ENCODE measurements at regions not wholly inside any gene's neighbourhood (a gene's known extent, or its start where the extent isn't known, plus 50 kb on each side); places are given as distances from the start of the nearest gene placed in this dataset.

- H3K36me3 ChIP-seq (ENCODE audit: control insufficient read depth in 2 of 2, insufficient read depth in 2 of 2, low read length in 1 of 2): no peaks in the 10 kb centered on the region
- no peaks in the 10 kb centered on the region for H3K79me2 ChIP-seq (ENCODE audit: control insufficient read depth, insufficient read depth, low read length)
- ATAC-seq (no peak), DNase-seq (ENCODE audit: low read depth, low spot score) (no peak), FAIRE-seq (no peak)
- H3K4me3 ChIP-seq: no peak overlapping the region
- H3K9me3 ChIP-seq (replicated peaks; ENCODE audit: control insufficient read depth, insufficient read depth, low read length): no peaks in the 10 kb centered on the region; the same call in 2 of the 3 replicates
- H3K4me2 ChIP-seq (ENCODE audit: control insufficient read depth, insufficient read depth): no peak overlapping the region
- RAD21 ChIA-PET (ENCODE audit: unreplicated experiment): no interaction called here
- H4K20me1 ChIP-seq (ENCODE audit: control insufficient read depth, insufficient read depth): no peaks in the 10 kb centered on the region
- CTCF ChIA-PET: no interaction called here
- SMC1A ChIA-PET (ENCODE audit: uncharacterized antibody, unreplicated experiment): interaction anchor here (1.4 kb wide), 1 partner anchor 57 kb away, joined by 3 read pairs; no protein-coding TSS in a partner anchor
- no peak overlapping the region for H2AFZ ChIP-seq (ENCODE audit: control insufficient read depth, low read depth, low read length)
- in situ Hi-C loops (cut with MboI): no loop called here
- H3K4me1 ChIP-seq (ENCODE audit: control insufficient read depth, insufficient read depth, low read length): no peaks in the 10 kb centered on the region
- POLR2A ChIA-PET: no interaction called here
- no peak for TF ChIP-seq BCLAF1 (IDR thresholded peaks at IDR 0.05)
- TF ChIP-seq, protein P1, sequence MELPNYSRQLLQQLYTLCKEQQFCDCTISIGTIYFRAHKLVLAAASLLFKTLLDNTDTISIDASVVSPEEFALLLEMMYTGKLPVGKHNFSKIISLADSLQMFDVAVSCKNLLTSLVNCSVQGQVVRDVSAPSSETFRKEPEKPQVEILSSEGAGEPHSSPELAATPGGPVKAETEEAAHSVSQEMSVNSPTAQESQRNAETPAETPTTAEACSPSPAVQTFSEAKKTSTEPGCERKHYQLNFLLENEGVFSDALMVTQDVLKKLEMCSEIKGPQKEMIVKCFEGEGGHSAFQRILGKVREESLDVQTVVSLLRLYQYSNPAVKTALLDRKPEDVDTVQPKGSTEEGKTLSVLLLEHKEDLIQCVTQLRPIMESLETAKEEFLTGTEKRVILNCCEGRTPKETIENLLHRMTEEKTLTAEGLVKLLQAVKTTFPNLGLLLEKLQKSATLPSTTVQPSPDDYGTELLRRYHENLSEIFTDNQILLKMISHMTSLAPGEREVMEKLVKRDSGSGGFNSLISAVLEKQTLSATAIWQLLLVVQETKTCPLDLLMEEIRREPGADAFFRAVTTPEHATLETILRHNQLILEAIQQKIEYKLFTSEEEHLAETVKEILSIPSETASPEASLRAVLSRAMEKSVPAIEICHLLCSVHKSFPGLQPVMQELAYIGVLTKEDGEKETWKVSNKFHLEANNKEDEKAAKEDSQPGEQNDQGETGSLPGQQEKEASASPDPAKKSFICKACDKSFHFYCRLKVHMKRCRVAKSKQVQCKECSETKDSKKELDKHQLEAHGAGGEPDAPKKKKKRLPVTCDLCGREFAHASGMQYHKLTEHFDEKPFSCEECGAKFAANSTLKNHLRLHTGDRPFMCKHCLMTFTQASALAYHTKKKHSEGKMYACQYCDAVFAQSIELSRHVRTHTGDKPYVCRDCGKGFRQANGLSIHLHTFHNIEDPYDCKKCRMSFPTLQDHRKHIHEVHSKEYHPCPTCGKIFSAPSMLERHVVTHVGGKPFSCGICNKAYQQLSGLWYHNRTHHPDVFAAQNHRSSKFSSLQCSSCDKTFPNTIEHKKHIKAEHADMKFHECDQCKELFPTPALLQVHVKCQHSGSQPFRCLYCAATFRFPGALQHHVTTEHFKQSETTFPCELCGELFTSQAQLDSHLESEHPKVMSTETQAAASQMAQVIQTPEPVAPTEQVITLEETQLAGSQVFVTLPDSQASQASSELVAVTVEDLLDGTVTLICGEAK (IDR thresholded peaks at IDR 0.05; ENCODE audit: borderline replicate concordance): no peak
- no peak for TF ChIP-seq LARP7 (IDR thresholded peaks at IDR 0.05)
- TF ChIP-seq ZSCAN29 (IDR thresholded peaks at IDR 0.05): no peak
- no peak for TF ChIP-seq TARDBP (IDR thresholded peaks at IDR 0.05; ENCODE audit: borderline replicate concordance)
- no peak for TF ChIP-seq RELA (IDR thresholded peaks at IDR 0.05; ENCODE audit: borderline replicate concordance, partially characterized antibody)
- TF ChIP-seq SIX5 (IDR thresholded peaks at IDR 0.05; ENCODE audit: low read depth, low read length, severe bottlenecking): no peak
- TF ChIP-seq SUPT20H (IDR thresholded peaks at IDR 0.05; ENCODE audit: borderline replicate concordance, control insufficient read depth, low read depth, low read length): no peak
- TF ChIP-seq KAT2A (conservative IDR thresholded peaks at IDR 0.05; ENCODE audit: control insufficient read depth, low read depth, low read length): no peak
- TF ChIP-seq, protein P2, sequence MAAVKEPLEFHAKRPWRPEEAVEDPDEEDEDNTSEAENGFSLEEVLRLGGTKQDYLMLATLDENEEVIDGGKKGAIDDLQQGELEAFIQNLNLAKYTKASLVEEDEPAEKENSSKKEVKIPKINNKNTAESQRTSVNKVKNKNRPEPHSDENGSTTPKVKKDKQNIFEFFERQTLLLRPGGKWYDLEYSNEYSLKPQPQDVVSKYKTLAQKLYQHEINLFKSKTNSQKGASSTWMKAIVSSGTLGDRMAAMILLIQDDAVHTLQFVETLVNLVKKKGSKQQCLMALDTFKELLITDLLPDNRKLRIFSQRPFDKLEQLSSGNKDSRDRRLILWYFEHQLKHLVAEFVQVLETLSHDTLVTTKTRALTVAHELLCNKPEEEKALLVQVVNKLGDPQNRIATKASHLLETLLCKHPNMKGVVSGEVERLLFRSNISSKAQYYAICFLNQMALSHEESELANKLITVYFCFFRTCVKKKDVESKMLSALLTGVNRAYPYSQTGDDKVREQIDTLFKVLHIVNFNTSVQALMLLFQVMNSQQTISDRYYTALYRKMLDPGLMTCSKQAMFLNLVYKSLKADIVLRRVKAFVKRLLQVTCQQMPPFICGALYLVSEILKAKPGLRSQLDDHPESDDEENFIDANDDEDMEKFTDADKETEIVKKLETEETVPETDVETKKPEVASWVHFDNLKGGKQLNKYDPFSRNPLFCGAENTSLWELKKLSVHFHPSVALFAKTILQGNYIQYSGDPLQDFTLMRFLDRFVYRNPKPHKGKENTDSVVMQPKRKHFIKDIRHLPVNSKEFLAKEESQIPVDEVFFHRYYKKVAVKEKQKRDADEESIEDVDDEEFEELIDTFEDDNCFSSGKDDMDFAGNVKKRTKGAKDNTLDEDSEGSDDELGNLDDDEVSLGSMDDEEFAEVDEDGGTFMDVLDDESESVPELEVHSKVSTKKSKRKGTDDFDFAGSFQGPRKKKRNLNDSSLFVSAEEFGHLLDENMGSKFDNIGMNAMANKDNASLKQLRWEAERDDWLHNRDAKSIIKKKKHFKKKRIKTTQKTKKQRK (IDR thresholded peaks at IDR 0.05; ENCODE audit: low read depth, low read length): no peak
- intact Hi-C loops (cut with micrococcal nuclease; ENCODE audit: unreplicated experiment): no loop called here
- H3K9ac ChIP-seq (ENCODE audit: control insufficient read depth, insufficient read depth, low read length): no peak overlapping the region
- no peak overlapping the region for H3K27ac ChIP-seq (ENCODE audit: control insufficient read depth, insufficient read depth)
- no TSS peak for BruUV-seq (replicated peaks)
- WGBS (ENCODE audit: insufficient coverage, insufficient replicate concordance, low lambda C conversion rate, missing lambda C conversion rate): 51% methylated on average over 3 of the region's 3 CpGs
- peaks cover 0 to 3% of the 10 kb centered on the region in 2 experiments; a peak in 2 of 4 replicates for H3K27me3 ChIP-seq (replicated peaks in 1 of 2; ENCODE audit: control insufficient read depth in 2 of 2, insufficient read depth in 2 of 2, low read length in 1 of 2)
Observed at GRCh38 chr3:16658925-16659793, 53.9 kb upstream of the DAZL start.
